HepG2 (cell line): ENCODE measurements at regions not wholly inside any gene's neighbourhood (a gene's known extent, or its start where the extent isn't known, plus 50 kb on each side); places are given as distances from the start of the nearest gene placed in this dataset.

Source experiments
- CC2D1A ChIP-seq: sonication (generic); formaldehyde crosslinking; IDR thresholded peaks from 2 replicates; pipeline ENCODE4 v1.8.1; 2023; ENCODE audit warnings: mild to moderate bottlenecking, missing genetic modification reagents
- HMG20B ChIP-seq: conservative IDR thresholded peaks from 2 replicates; pipeline ENCODE4 v1.6.1; 2016; ENCODE audit warnings: missing genetic modification reagents, missing compliant biosample characterization
- HNF4A ChIP-seq: sonication (generic); formaldehyde crosslinking; IDR thresholded peaks from 2 replicates; pipeline ENCODE4 v1.4.0; 2020; ENCODE audit warnings: missing genetic modification reagents
- RBAK ChIP-seq: sonication (generic); formaldehyde crosslinking; IDR thresholded peaks from 2 replicates; pipeline ENCODE4 v1.5.1; 2020; ENCODE audit warnings: mild to moderate bottlenecking, missing genetic modification reagents
- ZFP90 ChIP-seq: sonication (generic); formaldehyde crosslinking; IDR thresholded peaks from 2 replicates; pipeline ENCODE4 v1.8.0; 2022; ENCODE audit warnings: missing genetic modification reagents, mild to moderate bottlenecking, inconsistent platforms, borderline replicate concordance
- TF ChIP-seq, protein P1 (sequence below): IDR thresholded peaks from 2 replicates; pipeline ENCODE4 v1.6.1; 2012; ENCODE audit warnings: inconsistent platforms
- TF ChIP-seq, protein P2 (sequence below): sonication (generic); formaldehyde crosslinking; IDR thresholded peaks from 2 replicates; pipeline ENCODE4 v1.5.1; 2020; ENCODE audit warnings: mild to moderate bottlenecking, missing genetic modification reagents
- TF ChIP-seq, protein P3 (sequence below): sonication (generic); formaldehyde crosslinking; IDR thresholded peaks from 2 replicates; pipeline ENCODE4 v1.9.0; 2022; ENCODE audit warnings: missing genetic modification reagents, mild to moderate bottlenecking, borderline replicate concordance
- TF ChIP-seq, protein P4 (sequence below): sonication (generic); formaldehyde crosslinking; IDR thresholded peaks from 2 replicates; pipeline ENCODE4 v1.4.0; 2020; ENCODE audit warnings: missing genetic modification reagents, borderline replicate concordance
- TF ChIP-seq, protein P5 (sequence below): sonication (generic); formaldehyde crosslinking; IDR thresholded peaks from 2 replicates; pipeline ENCODE4 v1.4.0; 2020; ENCODE audit warnings: missing genetic modification reagents
- TF ChIP-seq, protein P6 (sequence below): sonication (generic); formaldehyde crosslinking; IDR thresholded peaks from 2 replicates; pipeline ENCODE4 v1.4.0; 2020; ENCODE audit warnings: mild to moderate bottlenecking, missing genetic modification reagents

DNA sequence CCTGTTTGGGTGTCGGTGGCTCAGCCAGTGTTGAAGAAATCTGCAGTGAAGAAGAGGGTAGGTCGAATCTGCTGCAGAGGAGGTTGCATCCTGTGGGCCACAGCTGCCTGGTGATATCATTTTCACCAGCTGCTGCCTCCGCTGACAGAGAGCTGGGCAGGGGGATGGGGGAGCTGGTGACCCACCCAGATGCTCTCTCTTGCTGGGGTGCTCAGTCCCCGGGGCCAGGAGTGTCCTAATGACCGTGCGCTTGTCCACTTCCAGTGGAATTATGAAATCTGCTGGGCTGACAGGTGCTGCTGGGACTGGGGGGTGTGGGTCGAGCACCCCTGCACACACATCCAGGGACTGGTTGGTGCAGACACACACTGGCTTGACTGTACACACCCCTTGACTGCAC, 83.2 kb upstream of the IRX4 start (continued):
- no peak for TF ChIP-seq HNF4A (CRISPR knock-in tag)
- TF ChIP-seq, protein P1, sequence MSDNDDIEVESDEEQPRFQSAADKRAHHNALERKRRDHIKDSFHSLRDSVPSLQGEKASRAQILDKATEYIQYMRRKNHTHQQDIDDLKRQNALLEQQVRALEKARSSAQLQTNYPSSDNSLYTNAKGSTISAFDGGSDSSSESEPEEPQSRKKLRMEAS: no peak
- TF ChIP-seq, protein P2, sequence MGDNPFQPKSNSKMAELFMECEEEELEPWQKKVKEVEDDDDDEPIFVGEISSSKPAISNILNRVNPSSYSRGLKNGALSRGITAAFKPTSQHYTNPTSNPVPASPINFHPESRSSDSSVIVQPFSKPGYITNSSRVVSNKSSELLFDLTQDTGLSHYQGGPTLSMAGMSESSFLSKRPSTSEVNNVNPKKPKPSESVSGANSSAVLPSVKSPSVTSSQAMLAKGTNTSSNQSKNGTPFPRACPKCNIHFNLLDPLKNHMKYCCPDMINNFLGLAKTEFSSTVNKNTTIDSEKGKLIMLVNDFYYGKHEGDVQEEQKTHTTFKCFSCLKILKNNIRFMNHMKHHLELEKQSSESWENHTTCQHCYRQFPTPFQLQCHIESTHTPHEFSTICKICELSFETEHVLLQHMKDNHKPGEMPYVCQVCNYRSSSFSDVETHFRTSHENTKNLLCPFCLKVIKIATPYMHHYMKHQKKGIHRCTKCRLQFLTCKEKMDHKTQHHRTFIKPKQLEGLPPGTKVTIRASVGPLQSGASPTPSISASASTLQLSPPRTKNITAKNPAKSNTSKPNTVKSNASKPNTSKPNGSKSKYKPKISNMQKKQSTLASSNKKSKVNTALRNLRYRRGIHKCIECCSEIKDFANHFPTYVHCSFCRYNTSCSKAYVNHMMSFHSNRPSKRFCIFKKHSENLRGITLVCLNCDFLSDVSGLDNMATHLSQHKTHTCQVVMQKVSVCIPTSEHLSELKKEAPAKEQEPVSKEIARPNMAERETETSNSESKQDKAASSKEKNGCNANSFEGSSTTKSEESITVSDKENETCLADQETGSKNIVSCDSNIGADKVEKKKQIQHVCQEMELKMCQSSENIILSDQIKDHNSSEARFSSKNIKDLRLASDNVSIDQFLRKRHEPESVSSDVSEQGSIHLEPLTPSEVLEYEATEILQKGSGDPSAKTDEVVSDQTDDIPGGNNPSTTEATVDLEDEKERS: no peak
- TF ChIP-seq ZFP90 (CRISPR knock-in tag): no peak
- TF ChIP-seq, protein P3, sequence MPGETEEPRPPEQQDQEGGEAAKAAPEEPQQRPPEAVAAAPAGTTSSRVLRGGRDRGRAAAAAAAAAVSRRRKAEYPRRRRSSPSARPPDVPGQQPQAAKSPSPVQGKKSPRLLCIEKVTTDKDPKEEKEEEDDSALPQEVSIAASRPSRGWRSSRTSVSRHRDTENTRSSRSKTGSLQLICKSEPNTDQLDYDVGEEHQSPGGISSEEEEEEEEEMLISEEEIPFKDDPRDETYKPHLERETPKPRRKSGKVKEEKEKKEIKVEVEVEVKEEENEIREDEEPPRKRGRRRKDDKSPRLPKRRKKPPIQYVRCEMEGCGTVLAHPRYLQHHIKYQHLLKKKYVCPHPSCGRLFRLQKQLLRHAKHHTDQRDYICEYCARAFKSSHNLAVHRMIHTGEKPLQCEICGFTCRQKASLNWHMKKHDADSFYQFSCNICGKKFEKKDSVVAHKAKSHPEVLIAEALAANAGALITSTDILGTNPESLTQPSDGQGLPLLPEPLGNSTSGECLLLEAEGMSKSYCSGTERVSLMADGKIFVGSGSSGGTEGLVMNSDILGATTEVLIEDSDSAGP (CRISPR knock-in tag): no peak
- TF ChIP-seq, protein P4, sequence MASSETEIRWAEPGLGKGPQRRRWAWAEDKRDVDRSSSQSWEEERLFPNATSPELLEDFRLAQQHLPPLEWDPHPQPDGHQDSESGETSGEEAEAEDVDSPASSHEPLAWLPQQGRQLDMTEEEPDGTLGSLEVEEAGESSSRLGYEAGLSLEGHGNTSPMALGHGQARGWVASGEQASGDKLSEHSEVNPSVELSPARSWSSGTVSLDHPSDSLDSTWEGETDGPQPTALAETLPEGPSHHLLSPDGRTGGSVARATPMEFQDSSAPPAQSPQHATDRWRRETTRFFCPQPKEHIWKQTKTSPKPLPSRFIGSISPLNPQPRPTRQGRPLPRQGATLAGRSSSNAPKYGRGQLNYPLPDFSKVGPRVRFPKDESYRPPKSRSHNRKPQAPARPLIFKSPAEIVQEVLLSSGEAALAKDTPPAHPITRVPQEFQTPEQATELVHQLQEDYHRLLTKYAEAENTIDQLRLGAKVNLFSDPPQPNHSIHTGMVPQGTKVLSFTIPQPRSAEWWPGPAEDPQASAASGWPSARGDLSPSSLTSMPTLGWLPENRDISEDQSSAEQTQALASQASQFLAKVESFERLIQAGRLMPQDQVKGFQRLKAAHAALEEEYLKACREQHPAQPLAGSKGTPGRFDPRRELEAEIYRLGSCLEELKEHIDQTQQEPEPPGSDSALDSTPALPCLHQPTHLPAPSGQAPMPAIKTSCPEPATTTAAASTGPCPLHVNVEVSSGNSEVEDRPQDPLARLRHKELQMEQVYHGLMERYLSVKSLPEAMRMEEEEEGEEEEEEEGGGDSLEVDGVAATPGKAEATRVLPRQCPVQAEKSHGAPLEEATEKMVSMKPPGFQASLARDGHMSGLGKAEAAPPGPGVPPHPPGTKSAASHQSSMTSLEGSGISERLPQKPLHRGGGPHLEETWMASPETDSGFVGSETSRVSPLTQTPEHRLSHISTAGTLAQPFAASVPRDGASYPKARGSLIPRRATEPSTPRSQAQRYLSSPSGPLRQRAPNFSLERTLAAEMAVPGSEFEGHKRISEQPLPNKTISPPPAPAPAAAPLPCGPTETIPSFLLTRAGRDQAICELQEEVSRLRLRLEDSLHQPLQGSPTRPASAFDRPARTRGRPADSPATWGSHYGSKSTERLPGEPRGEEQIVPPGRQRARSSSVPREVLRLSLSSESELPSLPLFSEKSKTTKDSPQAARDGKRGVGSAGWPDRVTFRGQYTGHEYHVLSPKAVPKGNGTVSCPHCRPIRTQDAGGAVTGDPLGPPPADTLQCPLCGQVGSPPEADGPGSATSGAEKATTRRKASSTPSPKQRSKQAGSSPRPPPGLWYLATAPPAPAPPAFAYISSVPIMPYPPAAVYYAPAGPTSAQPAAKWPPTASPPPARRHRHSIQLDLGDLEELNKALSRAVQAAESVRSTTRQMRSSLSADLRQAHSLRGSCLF: no peak
- no peak for TF ChIP-seq HMG20B (CRISPR knock-in tag)
- TF ChIP-seq, protein P5, sequence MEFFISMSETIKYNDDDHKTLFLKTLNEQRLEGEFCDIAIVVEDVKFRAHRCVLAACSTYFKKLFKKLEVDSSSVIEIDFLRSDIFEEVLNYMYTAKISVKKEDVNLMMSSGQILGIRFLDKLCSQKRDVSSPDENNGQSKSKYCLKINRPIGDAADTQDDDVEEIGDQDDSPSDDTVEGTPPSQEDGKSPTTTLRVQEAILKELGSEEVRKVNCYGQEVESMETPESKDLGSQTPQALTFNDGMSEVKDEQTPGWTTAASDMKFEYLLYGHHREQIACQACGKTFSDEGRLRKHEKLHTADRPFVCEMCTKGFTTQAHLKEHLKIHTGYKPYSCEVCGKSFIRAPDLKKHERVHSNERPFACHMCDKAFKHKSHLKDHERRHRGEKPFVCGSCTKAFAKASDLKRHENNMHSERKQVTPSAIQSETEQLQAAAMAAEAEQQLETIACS (CRISPR knock-in tag): no peak
- TF ChIP-seq, protein P6, sequence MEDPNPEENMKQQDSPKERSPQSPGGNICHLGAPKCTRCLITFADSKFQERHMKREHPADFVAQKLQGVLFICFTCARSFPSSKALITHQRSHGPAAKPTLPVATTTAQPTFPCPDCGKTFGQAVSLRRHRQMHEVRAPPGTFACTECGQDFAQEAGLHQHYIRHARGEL (CRISPR knock-in tag): no peak
- TF ChIP-seq RBAK: no peak
- TF ChIP-seq CC2D1A (CRISPR knock-in tag): no peak
- TF ChIP-seq, all 625 proteins: peak for 0
